GM21576 (cell line): ENCODE measurements at regions not wholly inside any gene's neighbourhood (a gene's known extent, or its start where the extent isn't known, plus 50 kb on each side); places are given as distances from the start of the nearest gene placed in this dataset.

Experiments used
- ATAC-seq: cut with Tn5 transposase; IDR thresholded peaks from one replicate; pipeline ENCODE4 v1.9.1; 2021; ENCODE audit warnings: mild to moderate bottlenecking, moderate library complexity; ENCODE audit not compliant: unreplicated experiment

DNA sequence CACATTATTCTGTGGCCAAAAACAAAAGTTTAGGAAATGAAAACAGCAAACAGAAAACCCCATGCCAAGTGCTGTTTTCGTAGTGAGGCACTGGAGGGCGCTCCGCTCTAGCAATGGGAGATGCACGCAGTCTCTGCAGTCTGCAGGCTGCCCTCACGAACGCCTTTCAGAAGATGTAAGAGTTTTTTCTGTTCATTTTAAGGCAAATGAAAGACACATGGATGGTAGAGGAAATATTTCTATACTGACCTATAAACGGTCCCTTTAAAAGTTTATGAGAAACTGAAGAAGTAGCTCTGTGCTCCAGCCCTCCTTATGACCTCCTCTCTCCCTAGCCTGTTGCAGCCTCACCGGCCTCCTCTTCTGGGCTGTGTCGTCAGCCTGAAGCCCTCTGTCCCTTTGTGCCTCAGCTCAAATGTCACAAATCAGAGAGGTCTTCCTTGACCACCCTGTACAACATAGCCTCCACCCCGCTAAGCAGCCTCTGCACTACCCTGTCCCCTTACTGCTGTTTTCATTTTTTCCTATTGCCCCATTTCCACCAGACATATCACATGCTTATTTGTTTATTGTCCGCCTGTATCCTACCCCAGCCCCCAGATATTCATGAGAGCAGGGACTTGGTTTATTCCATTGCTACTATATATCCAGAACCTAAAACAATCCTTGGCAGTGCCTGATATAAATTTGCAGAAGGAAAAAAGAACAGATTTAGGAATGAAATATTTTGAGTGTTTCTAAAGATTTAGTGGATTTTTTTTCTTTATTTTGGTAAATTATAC, 116.4 kb downstream of the TM9SF2 start:
- peak; percentile 46 for ATAC-seq

DNA sequence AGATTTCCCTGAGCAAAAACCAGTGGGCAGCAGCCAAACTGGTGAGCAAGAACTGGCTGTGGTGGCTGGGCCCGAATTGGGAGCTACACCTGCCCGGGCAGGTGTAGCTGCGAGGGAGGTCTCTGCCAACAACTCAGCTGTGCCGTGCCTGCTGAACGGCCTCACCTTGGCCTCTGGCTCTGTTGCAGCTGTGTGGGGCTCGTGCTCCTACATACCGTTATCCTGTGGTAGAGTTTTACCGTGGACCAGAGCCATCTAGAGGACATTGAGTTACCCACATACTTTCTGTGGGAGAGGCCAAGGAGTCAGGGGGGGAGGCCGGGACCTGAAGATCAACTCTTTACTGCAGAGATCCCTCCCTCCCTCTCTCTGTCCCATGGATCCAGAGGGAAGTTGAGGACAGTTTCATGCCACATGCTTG, 113.2 kb downstream of the TM9SF2 start:
- peak; percentile 74 for ATAC-seq
